NB4 (cell line): ENCODE measurements at regions not wholly inside any gene's neighbourhood (a gene's known extent, or its start where the extent isn't known, plus 50 kb on each side); places are given as distances from the start of the nearest gene placed in this dataset.
"Not testable (repeated sequence)": the region's sequence is repeated elsewhere in the genome, so short reads cannot be mapped to it uniquely, and the experiment has no call there.

Experiments used
- DNase-seq: peaks from one replicate; pipeline ENCODE4 v3.0.0; 2010; ENCODE audit warnings: low read depth
- H3K4me3 ChIP-seq: one replicate; pipeline ENCODE4 v1.5.1; 2011; ENCODE audit warnings: mild to moderate bottlenecking, low read depth, low read length, moderate library complexity
- MYC ChIP-seq: IDR thresholded peaks from 2 replicates; pipeline ENCODE4 v1.6.1; 2011; ENCODE audit warnings: low read depth, low read length
- POLR2A ChIP-seq: IDR thresholded peaks from 2 replicates; pipeline ENCODE4 v1.6.1; 2011; ENCODE audit warnings: mild to moderate bottlenecking; ENCODE audit not compliant: insufficient read length; ENCODE audit errors: extremely low read depth
- TF ChIP-seq, protein P1 (sequence below): IDR thresholded peaks from 2 replicates; pipeline ENCODE4 v1.6.1; 2011; ENCODE audit warnings: low read depth, low read length
- TF ChIP-seq, protein P2 (sequence below): IDR thresholded peaks from one replicate; pipeline ENCODE4 v1.5.1; 2012; ENCODE audit warnings: low read depth, low read length

DNA sequence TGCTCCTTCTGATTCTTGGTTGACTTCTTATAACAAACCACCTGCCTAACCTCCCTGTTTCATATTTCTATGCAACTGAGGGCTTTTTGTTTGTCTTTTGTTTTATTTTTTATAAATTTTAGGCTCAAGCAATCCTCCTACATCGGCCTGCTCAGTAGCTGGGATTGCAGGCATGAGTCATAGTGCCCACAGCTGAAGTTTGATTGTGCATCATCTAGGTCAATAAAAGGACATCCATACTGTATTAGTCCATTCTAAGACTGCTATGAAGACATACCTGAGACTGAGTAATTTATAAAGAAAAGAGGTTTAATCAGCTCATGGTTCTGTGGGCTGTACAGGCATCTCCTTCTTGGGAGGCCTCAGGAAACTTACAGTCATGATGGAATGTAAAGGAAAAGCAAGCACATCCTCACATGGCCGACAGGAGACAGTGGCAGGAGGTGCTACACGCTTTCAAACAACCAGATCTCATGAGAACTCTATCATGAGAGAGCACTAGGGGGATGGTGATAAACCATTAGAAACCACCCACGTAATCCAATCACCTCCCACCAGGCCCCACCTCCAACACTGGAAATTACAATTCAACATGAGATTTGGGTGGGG is 285.0 kb downstream of the SIPA1L2 start:
- no peak overlapping the region for H3K4me3 ChIP-seq
- DNase-seq: no peak
- no peak for TF ChIP-seq MYC
- TF ChIP-seq POLR2A: no peak
- TF ChIP-seq, protein P1, sequence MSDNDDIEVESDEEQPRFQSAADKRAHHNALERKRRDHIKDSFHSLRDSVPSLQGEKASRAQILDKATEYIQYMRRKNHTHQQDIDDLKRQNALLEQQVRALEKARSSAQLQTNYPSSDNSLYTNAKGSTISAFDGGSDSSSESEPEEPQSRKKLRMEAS: no peak
- TF ChIP-seq, protein P2, sequence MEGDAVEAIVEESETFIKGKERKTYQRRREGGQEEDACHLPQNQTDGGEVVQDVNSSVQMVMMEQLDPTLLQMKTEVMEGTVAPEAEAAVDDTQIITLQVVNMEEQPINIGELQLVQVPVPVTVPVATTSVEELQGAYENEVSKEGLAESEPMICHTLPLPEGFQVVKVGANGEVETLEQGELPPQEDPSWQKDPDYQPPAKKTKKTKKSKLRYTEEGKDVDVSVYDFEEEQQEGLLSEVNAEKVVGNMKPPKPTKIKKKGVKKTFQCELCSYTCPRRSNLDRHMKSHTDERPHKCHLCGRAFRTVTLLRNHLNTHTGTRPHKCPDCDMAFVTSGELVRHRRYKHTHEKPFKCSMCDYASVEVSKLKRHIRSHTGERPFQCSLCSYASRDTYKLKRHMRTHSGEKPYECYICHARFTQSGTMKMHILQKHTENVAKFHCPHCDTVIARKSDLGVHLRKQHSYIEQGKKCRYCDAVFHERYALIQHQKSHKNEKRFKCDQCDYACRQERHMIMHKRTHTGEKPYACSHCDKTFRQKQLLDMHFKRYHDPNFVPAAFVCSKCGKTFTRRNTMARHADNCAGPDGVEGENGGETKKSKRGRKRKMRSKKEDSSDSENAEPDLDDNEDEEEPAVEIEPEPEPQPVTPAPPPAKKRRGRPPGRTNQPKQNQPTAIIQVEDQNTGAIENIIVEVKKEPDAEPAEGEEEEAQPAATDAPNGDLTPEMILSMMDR: no peak

DNA sequence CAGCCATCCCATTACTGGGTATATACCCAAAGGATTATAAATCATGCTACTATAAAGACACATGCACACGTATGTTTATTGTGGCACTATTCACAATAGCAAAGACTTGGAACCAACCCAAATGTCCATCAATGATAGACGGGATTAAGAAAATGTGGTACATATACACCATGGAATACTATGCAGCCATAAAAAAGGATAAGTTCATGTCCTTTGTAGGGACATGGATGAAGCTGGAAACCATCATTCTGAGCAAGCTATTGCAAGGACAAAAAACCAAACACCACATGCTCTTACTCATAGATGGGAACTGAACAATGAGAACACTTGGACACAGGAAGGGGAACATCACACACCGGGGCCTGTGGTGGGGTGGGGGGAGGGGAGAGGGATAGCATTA is 285.7 kb downstream of the SIPA1L2 start:
- not testable (repeated sequence) for H3K4me3 ChIP-seq, DNase-seq

DNA sequence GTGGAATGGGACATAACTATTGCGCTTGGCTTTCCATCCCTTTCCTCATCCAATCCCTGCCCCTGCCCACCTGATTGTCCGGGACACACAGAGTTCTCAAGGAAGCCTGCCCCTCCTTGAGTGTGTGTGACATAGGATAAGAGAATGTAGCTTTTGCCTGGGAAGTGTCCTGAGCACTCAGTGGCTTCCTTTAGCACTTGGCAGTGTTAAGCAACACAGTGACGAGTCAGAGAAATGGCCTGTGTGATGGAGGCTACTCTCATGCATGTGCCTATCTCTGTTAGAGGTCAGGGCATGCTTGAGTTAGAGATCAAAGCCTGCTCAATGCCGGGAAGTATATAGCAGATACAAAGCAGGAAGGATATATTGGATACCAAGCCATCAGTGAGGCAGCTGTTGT is 289.5 kb downstream of the SIPA1L2 start:
- no peak overlapping the region for H3K4me3 ChIP-seq

DNA sequence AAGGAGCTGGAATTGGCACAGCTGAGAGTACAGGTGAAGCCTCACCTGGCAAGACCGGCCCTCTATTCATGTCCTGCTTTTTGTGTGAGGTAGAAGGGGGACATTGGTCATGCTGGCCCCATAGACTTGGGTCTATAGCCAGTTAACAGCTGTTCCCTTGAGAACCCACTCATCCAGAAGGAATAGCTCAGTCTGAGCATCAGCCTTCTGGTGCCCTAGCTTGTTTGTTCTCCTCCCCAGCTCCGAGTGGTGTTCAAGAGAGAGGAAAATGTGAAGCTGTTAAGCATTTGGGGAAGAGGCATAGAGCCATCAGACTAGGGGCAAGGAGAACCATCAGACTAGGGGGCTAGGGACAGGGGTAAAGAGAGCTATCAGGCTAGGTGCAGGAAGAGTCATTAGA is 290.9 kb downstream of the SIPA1L2 start:
- no peak overlapping the region for H3K4me3 ChIP-seq
- no peak for DNase-seq
- TF ChIP-seq, protein P2: no peak
- TF ChIP-seq MYC: no peak

More for the DNA sequence above, 289.5 kb downstream of the SIPA1L2 start:
- TF ChIP-seq, protein P2: no peak
- TF ChIP-seq, protein P1: no peak
- no peak for TF ChIP-seq POLR2A
- TF ChIP-seq MYC: no peak
- DNase-seq: no peak

DNA sequence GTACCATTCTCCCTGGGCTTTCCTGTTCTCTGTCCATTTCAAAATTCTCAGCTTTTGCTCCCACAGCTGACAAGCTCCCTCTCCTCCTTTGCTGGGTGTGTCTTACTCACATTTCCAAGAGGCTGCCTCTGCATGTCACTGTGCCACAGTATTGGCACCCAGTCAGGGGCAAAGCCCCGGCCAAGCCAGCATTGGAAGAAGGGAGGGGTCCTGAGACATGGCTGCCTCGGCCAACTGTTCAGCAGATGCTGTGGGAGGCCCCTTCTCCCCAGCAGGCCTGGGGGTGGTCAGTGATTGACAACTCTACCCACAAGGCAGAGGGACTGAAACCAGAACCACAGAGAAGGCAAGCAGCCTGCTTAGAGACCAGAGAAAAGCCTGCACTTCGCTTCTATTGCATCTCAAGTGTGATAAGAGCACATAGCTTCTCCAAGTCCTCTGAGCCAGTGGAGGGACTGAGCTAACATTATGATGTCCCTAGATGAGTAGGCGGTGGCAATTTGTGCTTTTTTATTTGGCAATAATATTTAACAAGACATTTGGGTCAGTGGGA is 294.1 kb downstream of the SIPA1L2 start:
- TF ChIP-seq POLR2A (no peak), MYC (no peak)
- TF ChIP-seq, protein P2: no peak
- TF ChIP-seq, protein P1: no peak
- no peak overlapping the region for H3K4me3 ChIP-seq

DNA sequence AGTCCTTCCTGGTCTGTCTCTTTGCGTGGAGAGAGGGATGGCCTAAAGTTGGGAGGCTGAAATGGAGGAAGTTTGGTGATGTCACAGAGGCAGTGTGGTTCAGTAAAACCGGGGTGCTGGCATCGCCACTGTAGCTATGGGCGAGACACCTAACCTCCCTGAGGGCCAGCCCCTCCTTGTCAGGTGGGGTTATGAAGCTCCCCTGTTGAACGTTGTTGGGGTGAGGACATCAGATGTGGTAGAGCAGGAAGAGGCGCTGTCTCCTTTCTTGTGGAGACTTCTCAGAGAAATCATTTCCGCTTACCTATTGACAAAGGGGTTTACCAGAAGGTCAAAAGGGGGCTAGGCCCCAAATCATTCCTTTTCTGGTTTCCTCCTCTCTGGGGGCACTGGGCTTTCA is 294.7 kb downstream of the SIPA1L2 start:
- no peak for TF ChIP-seq MYC
- TF ChIP-seq, protein P1: no peak
- TF ChIP-seq POLR2A: no peak
- TF ChIP-seq, protein P2: no peak
- H3K4me3 ChIP-seq: no peak overlapping the region
- no peak for DNase-seq

More for the DNA sequence above, 294.1 kb downstream of the SIPA1L2 start:
- no peak for DNase-seq
